GM19467 (cell line): ENCODE measurements at regions not wholly inside any gene's neighbourhood (a gene's known extent, or its start where the extent isn't known, plus 50 kb on each side); places are given as distances from the start of the nearest gene placed in this dataset.
"Not testable (repeated sequence)": the region's sequence is repeated elsewhere in the genome, so short reads cannot be mapped to it uniquely, and the experiment has no call there.

Experiments
- ATAC-seq: cut with Tn5 transposase; IDR thresholded peaks from one replicate; pipeline ENCODE4 v1.9.1; 2021; ENCODE audit warnings: mild to moderate bottlenecking, moderate library complexity; ENCODE audit not compliant: unreplicated experiment

DNA sequence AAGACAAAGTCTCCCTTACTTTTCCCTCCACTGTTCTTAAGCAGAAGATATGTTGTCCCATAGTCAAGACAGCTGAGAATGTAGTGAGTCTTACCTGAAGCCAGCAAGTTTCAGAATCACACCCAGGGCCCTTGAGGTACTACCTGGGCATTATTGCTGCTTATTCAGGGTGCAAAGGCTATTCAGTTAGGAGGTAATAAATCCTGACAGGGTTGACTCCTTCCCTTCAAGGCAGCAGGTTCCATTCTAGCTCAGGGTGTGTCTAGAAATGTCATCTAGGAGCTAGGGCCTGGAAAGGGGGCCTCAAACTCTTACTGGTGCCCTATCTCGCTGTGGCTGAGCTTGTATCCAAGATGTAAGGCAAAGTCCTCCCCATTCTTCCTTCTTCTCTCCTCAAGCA, 259.0 kb downstream of the FAT4 start:
- ATAC-seq: no peak

DNA sequence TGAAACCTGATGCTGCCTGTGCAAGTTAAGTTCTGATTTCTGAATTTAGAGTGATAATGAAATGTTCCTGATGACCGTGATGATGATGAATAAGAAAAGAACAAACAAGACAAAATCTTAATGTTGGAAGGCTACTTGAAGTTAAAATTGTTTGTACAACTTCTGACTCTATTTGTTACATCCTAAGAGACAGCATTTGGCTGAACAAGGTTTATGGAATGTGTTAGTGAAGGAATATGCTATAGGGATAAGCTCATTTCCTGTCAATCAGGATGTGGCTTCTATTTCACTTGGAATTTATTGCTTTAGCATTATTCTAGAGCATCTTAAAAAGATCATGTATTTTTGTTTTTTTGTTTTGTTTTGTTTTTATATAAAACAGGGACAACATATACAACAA, 267.5 kb downstream of the FAT4 start:
- no peak for ATAC-seq

DNA sequence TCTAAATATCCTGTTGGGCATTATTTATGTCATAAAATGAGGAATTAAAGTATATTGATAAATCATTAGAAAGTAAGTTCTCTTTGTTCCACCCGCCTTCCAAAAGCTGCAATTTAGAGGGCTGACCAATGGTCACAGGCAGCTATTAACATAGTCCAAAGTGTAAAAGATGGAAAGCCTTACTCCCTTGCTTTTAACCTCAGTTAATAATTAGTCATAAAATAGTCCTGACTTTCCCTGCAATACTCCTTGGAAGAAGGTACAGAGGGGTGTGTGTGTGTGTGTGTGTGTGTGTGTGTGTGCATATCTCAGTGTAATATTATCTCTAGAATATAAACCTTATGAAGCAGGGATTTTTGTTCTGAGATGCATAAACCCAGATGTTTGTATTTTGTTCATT, 275.4 kb downstream of the FAT4 start:
- ATAC-seq: no peak

DNA sequence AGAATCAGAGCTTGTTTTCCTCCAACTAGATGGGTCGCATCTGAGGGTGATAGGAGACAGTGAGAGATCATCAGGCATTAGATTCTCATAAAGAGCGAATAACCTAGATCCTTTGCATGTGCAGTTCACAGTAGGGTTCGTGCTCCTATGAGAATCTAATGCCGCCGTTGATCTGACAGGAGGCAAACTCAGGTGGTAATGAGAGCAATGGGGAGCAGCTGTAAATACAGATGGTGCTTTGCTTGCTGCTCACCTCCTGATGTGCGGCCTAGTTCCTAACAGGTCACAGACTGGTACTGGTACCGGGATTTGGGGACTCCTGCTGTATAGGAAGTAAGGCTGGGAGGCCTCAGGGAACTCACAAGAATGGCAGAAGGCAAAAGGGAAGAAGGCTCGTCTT, 276.5 kb downstream of the FAT4 start:
- no peak for ATAC-seq

DNA sequence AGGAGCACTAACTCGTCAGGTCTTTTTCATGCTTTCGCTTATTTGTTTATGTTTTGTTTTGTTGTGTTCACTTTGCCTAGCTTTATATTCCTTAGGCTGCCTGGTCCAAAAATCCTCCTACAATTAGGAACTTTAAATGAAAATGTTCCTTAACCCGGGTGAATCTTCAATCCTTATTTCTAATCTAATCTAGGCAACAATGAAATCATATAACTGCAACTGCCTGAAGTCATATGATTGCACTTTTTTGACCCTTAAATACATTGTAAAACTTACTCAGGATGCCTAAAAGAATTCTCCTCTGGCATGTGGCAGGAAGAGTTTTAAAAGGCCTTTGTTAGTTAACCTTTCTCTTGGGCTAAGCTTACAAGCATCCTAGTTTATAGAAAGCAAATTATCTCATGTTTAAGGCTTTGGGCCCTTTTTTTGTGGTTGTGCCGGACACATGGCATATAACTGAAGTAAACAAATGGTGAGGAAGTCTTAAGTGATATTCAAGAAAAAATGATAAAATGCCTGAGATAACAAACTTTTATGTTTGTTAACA, 279.4 kb downstream of the FAT4 start:
- no peak for ATAC-seq

DNA sequence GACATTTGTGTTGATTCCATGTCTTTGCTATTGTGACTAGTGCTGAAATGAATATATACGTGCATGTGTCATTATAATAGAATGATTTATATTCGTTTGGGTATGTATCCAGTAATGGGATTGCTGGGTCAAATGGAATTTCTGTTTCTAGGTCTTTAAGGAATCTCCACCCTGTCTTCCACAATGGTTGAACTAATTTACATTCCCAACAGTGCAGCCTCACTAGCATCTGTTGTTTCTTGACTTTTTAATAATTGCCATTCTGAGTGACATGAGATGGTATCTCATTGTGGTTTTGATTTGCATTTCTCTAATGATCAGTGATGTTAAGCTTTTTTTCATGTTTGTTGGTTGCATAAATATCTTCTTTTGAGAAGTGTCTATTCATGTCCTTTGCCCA, 291.2 kb downstream of the FAT4 start:
- not testable (repeated sequence) for ATAC-seq

DNA sequence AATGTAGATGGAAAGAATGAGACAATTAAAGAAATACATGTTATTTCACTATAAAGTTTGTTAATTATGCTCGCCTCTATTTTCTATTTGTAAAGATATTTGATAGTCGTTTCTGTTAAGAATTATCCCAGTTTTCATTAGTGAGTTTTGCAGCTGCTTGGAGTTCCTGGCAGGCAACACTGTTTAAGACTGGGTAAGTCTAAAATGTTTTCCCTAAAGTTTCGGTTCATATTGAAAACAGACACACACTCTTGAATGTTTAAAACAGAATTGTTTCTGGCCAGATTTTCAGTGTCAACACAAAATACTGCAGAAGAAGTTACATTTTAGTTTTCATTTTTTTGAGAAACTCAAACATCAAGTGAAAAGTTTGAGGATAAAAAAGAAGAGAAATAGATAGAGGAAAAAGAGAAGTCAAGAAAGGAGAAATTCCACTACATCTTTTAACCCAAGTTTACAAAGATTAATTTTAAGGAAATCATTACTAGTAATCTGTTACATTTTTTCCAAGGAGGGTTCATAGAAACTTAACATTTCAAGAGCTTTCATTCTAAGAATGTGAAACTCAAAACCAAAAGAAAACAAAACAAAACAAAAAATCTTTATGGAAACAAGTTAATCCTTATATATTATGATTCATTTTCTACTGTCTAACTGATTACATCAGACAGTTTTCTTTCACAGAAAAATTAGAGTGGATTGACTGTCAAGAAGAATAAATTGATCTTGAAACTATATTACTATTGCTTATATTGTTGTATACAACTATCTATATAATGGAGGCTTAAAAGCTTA, 305.5 kb downstream of the FAT4 start:
- ATAC-seq: no peak

DNA sequence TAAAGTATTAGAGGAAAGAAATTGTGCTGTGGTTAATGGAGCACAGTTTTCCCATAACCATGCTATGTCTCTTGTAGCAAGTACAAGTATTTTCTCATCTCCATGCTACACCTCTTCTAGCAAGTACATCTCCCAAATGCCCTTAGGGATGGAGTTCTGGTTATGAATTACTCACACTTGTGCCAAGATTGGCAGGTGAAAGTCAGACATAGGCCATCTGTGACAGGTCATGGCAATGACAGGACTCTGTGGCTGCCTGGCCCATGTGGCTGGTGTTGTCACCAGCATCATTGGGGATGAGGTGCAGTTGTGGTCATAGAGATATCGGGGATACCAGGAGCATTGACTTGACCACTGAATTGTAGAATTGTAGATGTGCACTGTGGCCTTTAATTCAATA, 310.2 kb downstream of the FAT4 start:
- no peak for ATAC-seq

DNA sequence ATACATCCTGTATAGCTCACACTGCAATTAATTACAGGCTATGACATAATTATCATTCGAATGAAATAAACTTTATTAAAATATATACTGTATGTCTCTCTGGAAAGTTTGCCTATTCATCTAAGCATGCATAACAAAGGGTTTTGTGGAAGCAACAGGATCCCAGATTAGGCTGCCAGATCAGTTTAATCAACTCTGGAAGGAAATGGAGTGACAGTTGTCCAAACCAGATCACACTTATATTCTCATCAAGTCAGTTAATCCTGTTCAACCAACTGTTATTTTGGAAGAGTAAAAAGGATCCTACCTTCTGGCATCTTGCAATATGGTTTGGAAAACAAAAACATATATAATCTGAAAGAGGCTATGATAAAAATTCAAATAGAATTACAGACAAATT, 312.2 kb downstream of the FAT4 start:
- ATAC-seq: no peak

DNA sequence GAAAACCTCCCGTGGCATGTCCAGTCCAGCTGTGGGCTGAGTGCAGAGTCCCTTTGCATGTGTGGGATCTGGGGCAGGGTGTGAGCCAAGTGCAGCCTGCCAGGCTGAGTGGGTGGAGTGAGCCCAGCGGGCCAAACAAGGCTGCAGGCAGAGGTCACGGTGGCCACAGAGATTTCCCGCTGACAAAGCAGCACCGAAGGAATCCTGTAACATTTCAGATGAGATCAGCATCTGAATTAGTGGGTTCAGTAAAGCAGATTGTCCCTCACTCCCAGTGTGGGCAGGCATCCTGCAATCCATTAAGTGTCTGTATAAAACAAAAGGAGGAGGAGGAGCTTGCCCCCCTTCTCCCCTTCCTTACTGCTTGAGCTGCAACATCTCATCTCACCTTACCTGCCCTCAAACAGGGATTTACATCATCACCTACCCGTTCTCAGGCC, 324.4 kb downstream of the FAT4 start:
- ATAC-seq: no peak

DNA sequence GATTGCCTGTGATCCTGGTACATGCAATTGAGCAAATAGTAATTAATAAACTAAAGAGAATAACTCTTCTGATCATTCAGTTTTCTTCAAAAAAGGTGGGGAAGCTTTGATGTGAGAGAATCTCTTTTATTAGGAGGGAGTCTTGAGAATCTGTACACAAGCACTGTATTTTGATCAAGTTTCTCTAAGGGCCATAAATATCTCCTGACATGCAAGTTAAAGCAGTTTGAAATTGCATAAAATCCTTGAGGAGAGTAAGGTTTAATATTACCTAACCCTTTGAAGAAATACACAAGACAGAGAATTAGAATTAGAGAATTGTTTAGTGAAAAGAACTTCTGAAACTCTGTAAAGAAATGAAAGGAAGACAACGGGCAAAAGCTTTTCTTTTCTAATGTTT, 326.9 kb downstream of the FAT4 start:
- no peak for ATAC-seq

DNA sequence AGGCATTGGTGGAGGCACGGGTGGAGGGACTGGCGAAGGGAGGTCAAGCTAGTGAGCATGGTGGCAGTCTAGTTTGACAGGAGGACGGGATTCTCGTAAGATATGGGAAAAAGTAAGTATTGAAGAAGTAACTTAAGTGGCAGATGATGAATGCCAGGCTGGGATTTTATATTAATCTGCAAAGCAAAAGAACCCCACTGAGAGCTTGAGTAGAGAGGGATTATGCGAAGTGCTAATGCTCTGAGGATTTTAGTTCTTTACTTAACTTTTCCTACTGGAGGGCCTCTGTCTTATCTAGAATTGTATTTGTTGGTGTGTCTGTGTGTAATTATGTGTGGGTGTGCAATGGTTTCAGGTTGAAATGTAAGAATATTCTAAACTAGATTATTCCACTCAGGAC, 327.9 kb downstream of the FAT4 start:
- no peak for ATAC-seq

DNA sequence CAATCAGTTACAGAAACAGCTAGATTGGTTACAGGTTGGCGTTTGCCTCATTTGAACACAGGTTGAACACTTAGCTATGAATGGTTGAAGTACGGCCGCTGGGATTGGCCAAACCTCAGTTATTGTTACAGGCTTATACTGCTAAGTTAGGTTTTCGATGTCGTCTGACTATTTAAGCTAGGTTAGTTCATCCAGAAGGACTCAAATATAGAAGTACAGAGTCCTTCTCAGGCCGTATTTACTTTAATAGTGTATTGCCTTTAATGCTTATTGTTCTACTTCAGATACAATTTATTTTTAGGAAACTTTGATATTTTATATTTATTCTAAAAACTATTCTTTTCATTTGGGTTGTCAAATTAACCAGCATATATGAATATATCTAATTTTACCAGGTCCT, 334.7 kb downstream of the FAT4 start:
- no peak for ATAC-seq

DNA sequence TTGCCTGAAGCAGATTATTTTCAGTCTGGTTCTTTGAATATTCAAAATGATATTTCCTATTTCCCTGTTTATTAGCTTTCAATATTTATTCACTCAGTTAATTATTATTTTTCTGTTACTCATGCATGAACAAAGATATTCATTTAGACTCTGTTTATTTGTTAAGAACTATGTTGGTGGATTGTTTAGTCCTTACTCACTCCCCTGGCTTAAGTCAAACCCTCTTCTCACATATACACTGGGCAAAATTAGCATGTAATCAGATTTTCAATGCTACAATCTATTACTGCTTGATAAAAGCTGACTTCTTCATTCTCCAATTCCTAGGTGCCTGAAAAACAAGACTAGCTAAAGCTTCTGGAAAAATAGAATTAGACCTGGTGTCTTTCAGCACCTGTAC, 335.8 kb downstream of the FAT4 start:
- no peak for ATAC-seq

DNA sequence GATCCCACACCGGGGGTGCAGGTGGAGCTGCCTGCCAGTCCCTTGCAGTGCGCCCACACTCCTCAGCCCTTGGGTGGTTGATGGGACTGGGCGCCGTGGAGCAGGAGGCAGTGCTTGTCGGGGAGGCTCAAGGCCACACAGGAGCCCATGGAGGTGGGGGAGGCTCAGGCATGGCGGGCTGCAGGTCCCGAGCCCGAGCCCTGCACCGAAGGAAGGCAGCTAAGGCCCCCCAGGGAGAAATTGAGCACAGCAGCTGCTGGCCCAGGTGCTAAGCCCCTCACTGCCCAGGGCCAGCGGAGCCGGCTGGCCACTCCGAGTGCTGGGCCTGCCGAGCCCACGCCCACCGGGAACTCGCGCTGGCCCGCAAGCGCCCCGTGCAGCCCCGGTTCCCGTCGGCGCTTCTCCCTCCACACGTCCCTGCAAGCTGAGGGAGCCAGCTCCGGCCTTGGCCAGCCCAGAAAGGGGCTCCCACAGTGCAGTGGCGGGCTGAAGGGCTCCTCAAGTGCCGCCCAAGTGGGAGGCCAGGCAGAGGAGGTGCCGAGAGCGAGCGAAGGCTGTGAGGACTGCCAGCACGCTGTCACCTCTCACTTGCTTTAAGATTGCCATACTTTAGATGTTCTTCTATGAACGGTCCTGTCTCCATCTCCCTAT, 337.1 kb downstream of the FAT4 start:
- not testable (repeated sequence) for ATAC-seq

DNA sequence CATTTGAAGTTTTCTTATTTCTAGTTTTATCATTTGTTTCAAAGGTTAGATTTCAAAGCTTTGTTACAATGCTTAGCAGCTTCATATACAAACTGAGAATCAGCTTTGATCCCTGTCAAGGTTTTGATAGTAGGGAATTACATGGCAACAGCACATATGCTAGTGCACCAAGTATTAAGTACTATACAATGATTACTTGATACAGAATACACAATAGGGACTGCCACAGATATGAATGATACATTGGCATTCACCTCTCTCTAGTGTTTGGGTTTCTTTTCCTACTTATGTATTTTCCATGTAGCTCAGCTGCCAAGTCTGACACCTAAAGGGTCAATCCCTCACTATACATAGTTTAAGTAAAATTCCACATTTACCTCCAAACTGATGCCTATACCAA, 344.0 kb downstream of the FAT4 start:
- ATAC-seq: no peak

DNA sequence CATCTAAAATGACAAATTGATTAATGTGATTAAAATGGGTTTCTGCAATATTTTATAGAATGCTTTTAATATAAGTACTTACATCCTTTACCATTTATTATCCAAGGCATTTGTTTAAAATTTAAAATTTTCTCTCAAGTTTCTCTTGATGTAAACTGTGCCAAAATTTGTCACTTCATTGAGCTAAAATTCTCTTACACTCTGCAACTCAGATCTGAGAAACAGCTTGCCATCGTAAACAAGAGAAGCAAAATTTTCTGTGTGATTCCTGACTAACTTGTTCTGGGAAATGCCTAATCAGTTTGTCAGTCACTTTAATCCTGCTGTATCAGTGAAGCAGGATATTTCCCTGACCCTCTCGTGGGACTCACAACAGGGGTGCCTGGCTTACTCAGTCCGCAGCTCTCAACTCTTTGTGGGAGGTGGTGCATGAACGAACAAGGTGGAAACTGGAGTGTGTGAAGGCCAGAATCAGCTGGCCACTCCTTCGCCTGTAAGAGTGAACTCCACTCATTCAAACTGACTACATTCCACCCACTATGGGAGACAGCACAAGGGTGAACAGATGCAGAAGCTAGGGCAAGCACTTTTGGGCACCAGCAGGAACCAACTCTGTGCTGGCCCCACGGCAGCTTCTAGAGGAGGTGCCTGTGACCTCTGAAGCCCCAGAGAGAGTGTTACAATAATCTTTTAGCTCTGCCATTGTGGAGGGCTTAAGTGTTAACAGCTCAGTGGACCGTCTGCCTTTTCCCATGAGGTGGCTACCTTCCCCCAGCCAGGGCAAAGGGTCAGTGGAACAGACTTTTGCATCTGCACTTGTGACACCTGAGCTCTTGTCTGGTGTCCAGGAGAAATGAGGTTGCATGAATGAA, 349.4 kb downstream of the FAT4 start:
- ATAC-seq: no peak

DNA sequence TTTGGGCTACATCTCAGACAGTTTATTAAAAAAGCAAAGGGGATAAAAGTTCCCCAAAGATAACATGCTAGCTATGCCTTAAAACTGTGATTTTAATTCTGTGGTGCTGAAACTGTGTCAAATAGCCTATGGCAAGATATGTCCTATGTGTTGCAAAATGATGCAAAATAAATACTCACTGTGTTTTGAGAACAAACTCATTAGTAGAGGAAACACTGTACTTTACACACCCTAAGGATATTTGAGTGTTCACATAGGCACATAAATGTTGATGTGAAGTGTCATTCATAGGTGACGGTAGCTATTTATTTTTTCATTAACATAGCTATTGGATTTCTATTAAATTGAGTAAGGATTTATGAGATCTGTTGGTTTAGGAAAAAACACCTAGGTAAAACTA, 351.9 kb downstream of the FAT4 start:
- no peak for ATAC-seq

DNA sequence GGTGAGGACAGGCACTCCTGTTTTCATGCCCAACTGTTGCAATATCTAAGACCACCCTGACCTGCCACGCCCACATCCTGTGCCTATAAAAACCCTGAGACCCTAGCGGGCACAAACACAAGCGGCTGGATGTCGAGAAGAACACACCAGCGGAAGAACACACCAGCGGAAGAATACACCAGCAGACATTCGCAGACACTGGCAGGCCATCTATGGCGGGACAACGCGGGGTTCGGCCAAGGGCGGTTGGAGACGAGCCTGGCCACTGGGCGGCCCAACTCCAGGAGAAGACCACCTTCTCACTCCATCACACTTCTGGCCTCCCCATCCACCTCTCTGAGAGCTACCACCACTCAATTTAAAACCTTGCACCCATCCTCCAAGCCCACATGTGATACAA, 361.4 kb downstream of the FAT4 start:
- ATAC-seq: no peak

DNA sequence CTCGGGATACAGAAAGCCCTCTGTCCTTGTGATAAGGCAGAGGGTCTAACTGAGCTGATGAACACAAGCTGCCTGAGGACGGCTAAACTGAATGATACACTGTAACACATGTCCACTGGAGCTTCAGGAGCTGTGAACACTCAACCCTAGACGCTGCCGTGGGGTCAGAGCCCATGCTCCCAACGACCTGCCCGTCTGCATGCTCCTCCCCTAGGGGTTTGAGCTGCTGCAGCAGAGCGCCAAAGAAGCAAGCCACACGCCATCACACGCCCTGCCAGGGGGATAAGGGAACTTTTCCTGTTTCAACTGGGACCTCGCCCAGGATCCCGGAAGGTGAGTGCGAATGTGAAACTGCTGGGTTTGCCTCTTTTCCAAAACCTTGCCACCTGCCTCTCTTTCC, 361.8 kb downstream of the FAT4 start:
- ATAC-seq: no peak

DNA sequence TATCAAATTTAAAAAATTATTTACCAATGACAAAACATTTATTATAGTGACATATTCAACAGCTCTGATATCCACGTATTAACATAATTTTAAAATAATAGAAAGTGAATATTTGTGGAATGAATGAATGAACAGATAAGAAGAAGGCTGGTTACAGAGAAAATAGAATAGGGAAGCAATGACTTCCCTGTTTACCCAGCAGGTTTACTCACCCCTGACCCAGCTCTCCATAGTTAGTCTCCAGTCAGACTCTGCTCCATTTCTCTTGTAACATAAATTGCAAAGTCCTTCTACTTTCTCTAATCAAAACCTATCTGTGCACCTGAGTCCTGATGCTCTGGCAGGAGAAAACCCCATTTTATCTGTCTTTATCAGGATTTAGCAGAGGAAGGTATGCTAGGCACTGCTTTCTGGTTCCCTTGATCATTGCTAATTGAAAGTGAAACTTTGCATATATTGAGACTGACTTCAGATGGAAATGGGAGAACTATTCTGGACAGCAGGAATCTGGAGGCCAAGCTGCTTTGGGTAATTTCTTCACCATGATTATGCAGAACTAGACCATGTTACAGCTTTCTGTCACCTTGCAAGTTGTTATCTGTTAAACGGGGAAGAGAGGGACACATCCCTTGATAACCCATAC, 363.0 kb downstream of the FAT4 start:
- ATAC-seq: no peak
